GM18505 (cell line): ENCODE measurements at regions not wholly inside any gene's neighbourhood (a gene's known extent, or its start where the extent isn't known, plus 50 kb on each side); places are given as distances from the start of the nearest gene placed in this dataset.

Experiments used
- ATAC-seq: cut with Tn5 transposase; IDR thresholded peaks from one replicate; pipeline ENCODE4 v1.9.1; 2021; ENCODE audit not compliant: unreplicated experiment
- POLR2A ChIP-seq: IDR thresholded peaks from 4 replicates; pipeline ENCODE4 v1.6.1; 2011; ENCODE audit warnings: borderline replicate concordance; ENCODE audit not compliant: insufficient read depth, insufficient read length; ENCODE audit errors: extremely low read depth

- ATAC-seq: no peak
- TF ChIP-seq POLR2A: no peak
These were observed 178.6 kb downstream of the TMEM18 start for GRCh38 chr2:498493-499178.

- TF ChIP-seq POLR2A: no peak
- ATAC-seq: no peak
These were observed 179.3 kb downstream of the TMEM18 start for GRCh38 chr2:497770-498492.

GRCh38 chr2:496729-497128 is 180.5 kb downstream of the TMEM18 start:
- TF ChIP-seq POLR2A: no peak
- no peak for ATAC-seq

- no peak for ATAC-seq
- no peak for TF ChIP-seq POLR2A
These were observed 181.4 kb downstream of the TMEM18 start for GRCh38 chr2:495745-496275.

GRCh38 chr2:494853-495252 is 182.4 kb downstream of the TMEM18 start:
- no peak for TF ChIP-seq POLR2A

GRCh38 chr2:493228-493627 is 184.0 kb downstream of the TMEM18 start:
- TF ChIP-seq POLR2A: no peak
- no peak for ATAC-seq

More at GRCh38 chr2:494853-495252, 182.4 kb downstream of the TMEM18 start:
- no peak for ATAC-seq

- TF ChIP-seq POLR2A: no peak
- ATAC-seq: no peak
These were observed 185.0 kb downstream of the TMEM18 start for GRCh38 chr2:492178-492577.

- no peak for ATAC-seq
- no peak for TF ChIP-seq POLR2A
These were observed 187.4 kb downstream of the TMEM18 start for GRCh38 chr2:489838-490237.

GRCh38 chr2:489084-489483 is 188.1 kb downstream of the TMEM18 start:
- no peak for TF ChIP-seq POLR2A
- no peak for ATAC-seq

GRCh38 chr2:487186-488079 is 189.8 kb downstream of the TMEM18 start:
- no peak for TF ChIP-seq POLR2A
- no peak for ATAC-seq

- TF ChIP-seq POLR2A: no peak
- ATAC-seq: no peak
These were observed 190.8 kb downstream of the TMEM18 start for GRCh38 chr2:486371-486770.

- ATAC-seq: no peak
- no peak for TF ChIP-seq POLR2A
These were observed 193.5 kb upstream of the ALKAL2 start for GRCh38 chr2:481388-481787.

GRCh38 chr2:479490-480176 is 191.7 kb upstream of the ALKAL2 start:
- ATAC-seq: no peak
- no peak for TF ChIP-seq POLR2A

GRCh38 chr2:479031-479430 is 191.1 kb upstream of the ALKAL2 start:
- ATAC-seq: no peak
- TF ChIP-seq POLR2A: no peak

- no peak for ATAC-seq
- no peak for TF ChIP-seq POLR2A
These were observed 183.7 kb upstream of the ALKAL2 start for GRCh38 chr2:471560-471959.
